ENCODE measurements at regions not wholly inside any gene's neighbourhood (a gene's known extent, or its start where the extent isn't known, plus 50 kb on each side); places are given as distances from the start of the nearest gene placed in this dataset.

- no peak for DNase-seq (ENCODE audit: low read depth in 2 of 2)
Measured at GRCh38 chr20:40493071-40493470, 196.0 kb downstream of the MAFB start.

GRCh38 chr20:40491009-40491590, 197.9 kb downstream of the MAFB start:
- no peak for DNase-seq (ENCODE audit: low read depth in 2 of 2)

DNA sequence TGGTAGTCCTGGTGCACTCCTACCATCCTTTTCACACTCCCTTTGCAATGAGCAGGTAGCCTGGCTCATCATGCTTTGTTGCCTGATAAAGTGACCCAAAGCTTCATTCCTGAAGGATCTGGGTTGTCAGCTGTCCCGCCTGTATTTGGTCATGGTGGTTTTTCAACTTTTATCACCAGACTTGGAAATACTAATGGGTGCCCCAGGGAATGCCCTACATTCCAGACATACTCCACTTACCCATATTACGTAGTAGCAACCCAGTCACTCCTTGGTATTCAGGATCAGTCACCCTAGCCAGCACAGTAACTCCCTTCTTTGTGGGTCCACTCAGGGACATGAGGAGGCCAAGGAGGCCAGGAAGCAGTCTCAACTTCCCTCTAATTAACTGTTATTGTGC, 199.2 kb downstream of the MAFB start:
- DNase-seq (ENCODE audit: low read depth in 2 of 2), result no peak

GRCh38 chr20:40488401-40488800, 200.6 kb downstream of the MAFB start:
- DNase-seq (ENCODE audit: low read depth in 2 of 2), result no peak

GRCh38 chr20:40486297-40486696, 202.7 kb downstream of the MAFB start:
- DNase-seq (ENCODE audit: low read depth in 2 of 2), result no peak

DNA sequence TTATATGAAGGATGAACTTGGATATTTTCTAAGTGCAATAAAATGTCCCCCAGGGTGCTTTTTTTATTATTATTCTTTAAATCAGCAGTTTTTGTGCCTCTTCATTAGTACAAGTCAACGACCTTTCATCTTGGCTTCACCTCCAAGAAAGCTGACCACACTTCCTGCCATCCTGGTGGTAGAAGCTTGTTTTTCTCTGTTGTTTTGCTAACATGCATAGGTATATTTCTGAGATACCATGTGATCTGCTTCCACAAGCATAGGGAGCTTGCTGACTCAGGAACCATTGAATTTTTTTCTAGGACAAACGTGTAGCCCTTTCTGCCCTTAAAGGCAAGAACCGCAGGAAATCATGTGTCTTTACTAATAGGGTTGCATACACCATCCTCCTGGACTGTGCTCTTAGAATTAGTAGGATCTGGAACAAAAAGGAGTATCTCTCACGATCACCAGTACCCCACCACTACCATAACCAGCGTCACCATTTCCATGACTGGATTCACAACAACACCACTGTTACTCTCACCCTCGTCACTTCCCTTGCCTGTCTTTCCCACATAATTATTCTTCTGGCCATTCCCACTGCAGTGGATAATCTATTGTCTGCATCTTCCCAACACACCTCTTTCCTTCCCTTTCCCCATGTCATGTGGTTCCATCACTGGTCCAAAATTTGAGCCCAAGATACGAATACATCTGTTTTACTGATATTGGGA, 207.1 kb downstream of the MAFB start:
- no peak for DNase-seq (ENCODE audit: low read depth in 2 of 2)

- no peak for DNase-seq (ENCODE audit: low read depth in 2 of 2)
Measured at GRCh38 chr20:40481337-40481736, 207.7 kb downstream of the MAFB start.

DNA sequence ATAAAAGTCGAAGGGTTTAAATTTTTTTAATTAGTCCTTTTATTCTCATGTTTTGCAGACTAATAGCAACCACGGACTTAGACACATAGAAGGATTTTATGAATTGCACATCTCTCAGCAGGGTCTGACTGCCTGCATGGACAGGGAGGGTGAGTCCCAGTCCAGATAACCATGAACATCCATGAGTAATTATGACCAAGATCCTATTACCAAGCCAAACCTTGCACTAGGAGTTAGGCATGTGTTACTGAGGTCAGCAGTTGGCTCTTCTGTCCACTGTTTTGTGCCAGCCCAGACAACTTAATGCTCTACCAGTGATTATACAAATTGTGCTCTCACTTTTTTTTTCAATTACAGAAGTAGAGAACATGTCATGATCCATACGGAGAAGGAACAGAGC, 211.2 kb downstream of the MAFB start:
- DNase-seq (ENCODE audit: low read depth in 2 of 2), result no peak

GRCh38 chr20:40476461-40476860, 212.6 kb downstream of the MAFB start:
- no peak for DNase-seq (ENCODE audit: low read depth in 2 of 2)

- DNase-seq (ENCODE audit: low read depth in 2 of 2), result no peak
Measured at GRCh38 chr20:40472905-40473304, 216.1 kb downstream of the MAFB start.

DNA sequence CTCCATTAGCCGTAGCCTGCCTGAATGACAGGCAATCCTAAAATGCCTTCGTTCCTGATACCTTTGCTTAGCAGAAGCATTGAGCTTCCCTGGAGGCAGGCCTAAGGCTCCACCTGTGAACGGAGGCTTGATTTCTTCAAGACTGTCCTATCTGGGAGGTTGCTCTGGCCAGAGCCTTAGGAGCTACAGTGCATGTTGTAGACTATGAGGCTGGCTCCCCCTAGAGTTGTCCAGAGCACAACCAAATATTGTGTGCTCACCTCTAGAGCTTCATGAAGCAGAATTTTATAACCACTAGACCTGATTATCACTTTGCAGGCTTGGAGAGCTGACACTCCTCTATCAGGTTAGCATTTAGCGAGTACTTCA, 217.8 kb downstream of the MAFB start:
- DNase-seq (ENCODE audit: low read depth in 2 of 2), result no peak

DNA sequence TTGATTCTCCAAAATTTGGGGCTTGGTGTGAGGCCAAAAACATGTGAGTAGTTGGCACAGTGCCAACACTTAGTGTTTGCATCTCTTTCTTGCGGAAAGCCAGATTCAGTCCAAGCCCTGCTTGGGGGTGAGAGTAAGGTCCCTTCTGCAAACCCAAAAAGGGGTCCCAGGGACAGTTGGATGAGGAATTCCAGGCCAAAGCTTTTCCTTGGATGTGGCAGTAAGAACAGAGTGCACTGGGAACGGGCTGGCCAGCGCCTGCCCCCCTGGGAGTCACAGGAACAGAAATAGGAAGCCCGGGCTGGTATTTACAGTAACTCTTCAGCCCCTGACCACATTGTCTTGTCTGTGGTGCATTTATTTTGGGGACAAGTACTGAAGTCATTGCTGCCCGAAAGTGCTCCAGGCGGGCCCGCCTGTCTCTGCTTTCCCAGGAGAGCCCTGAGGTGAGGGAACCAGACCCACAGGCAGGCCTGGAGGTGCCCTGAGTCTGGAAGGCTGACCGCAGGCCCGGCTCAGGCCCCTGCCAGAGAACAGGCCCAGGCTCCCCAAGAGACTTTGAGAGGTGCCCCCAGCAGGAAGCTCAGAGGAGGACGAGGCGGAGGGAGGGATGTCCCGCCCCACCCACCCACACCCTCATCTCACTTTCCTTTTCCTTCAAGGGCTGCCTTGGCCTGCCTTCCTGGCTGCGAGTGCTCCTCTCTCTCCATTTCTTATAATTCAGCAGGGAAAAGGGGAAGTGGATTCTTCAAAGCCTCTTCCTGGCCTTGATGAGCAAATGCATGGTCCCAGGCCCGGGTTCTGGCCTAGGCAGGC, 218.4 kb downstream of the MAFB start:
- no peak for DNase-seq (ENCODE audit: low read depth in 2 of 2)

GRCh38 chr20:40468759-40469158, 220.3 kb downstream of the MAFB start:
- DNase-seq (ENCODE audit: low read depth in 2 of 2), result no peak

- DNase-seq (ENCODE audit: low read depth in 2 of 2), result no peak
Measured at GRCh38 chr20:40467703-40468411, 221.2 kb downstream of the MAFB start.

DNA sequence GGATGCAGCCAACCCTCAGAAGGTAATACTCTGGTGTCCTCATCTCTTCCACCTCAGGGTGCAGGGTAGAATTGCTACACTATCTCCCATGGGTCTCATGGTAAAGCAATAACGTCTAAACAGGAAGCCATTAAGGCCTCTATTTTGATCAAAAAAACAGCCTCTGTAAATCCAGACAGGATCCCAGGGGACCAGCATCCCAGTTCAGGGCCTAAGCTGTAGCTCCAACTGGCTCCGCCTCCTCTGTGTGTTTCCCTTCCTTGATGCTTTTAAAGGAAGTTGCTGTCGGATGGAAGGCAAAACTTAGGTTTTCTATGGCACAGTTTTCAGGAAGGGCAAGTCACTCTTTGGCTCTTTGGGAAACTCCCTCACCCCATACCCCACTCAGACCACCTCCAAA, 222.0 kb downstream of the MAFB start:
- DNase-seq (ENCODE audit: low read depth in 2 of 2), result no peak

GRCh38 chr20:40464731-40465208, 224.3 kb downstream of the MAFB start:
- no peak for DNase-seq (ENCODE audit: low read depth in 2 of 2)

DNA sequence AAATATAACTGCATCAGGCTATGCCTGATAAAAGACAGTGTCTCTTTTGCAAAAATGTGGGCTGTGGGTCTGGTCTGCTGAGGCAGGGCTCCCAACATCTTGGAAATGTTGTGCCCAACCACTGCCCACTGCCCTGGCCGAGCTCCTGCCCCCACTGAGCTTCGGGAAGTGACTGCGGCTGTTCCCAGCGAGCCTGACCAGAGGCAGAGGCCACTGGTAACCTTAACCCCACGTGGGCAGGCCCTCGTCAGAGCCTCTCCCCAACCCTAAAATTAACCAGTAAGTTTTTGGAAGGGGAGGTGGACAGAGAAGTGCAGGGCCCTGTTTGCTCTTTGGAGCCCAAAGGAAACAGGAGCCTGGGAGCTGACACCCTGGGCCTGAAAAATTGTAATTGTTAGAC, 225.9 kb downstream of the MAFB start:
- no peak for DNase-seq (ENCODE audit: low read depth in 2 of 2)

DNA sequence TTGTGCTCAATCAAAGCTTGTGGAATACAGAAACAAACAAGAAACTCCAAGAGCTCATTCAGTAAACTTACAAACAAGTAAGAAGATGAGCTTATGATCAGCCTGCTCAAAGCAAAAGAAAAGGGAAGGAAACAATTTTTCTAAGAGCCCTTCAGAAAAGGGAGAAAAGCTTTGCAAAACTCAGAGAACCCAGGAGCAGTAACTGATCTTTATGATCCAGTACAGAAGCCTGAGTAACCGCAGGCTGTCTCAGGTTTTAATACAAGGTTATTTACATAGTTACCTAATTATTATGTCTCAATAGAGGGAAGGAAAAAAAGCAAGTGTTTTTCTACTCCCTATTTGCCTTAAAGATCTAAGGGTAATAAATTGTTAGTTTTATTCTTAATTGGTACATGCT, 226.5 kb downstream of the MAFB start:
- no peak for DNase-seq (ENCODE audit: low read depth in 2 of 2)

DNA sequence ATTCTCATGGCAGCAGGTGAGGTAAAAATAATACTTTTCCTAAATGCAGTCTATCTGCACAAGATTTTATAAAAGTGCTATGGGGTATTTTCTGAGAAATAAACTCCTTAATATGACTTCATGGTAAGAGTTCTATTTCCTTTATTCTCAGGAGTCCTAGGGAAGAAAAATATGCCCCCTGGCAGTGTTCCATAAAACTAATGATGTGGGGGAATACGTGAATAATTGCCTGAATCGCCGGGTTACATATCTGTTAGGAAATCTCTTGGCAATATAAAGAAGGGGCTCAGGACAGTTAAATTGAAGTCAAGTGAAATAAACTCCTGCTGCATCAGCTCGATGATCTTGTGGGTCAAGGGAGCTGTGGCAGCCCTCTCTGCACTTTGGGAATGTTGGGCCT, 229.7 kb downstream of the MAFB start:
- no peak for DNase-seq (ENCODE audit: low read depth in 2 of 2)

GRCh38 chr20:40457404-40457803, 231.6 kb downstream of the MAFB start:
- no peak for DNase-seq (ENCODE audit: low read depth in 2 of 2)

- DNase-seq (ENCODE audit: low read depth in 2 of 2), result no peak
Measured at GRCh38 chr20:40452758-40453157, 236.3 kb downstream of the MAFB start.

- no peak for DNase-seq (ENCODE audit: low read depth in 2 of 2)
Measured at GRCh38 chr20:40451552-40451951, 237.5 kb downstream of the MAFB start.

All from stimulated activated CD4-positive, alpha-beta T cell treated with anti-CD3 and anti-CD28 coated beads, Interleukin-1b, Interleukin-23, amount 100 ng/mL, for 4 hours (primary cell).